ENCODE measurements at regions not wholly inside any gene's neighbourhood (a gene's known extent, or its start where the extent isn't known, plus 50 kb on each side); places are given as distances from the start of the nearest gene placed in this dataset.

DNA sequence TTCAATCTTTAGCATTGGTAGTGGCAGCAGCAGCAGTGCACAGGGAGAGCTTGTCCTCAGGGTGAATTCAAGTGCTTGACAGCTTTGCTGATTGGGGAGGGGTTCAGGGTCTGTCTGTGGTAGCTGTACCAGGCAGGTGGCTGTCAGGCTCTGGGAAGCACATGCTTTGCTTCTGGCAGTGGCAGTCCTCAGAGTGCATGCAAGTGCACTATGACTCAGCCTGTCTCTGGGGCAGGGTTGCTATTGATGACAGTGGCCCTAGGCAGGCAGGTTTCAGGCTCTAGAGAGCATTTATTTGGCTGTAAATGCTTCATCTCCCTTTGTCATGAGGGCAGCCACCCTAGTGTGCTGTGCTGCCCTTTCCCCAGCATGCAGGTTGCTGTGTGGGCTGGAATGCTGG, 251.9 kb upstream of the LRRC7 start:
- DNase-seq (ENCODE audit: low read depth in 2 of 2) = no peak

DNA sequence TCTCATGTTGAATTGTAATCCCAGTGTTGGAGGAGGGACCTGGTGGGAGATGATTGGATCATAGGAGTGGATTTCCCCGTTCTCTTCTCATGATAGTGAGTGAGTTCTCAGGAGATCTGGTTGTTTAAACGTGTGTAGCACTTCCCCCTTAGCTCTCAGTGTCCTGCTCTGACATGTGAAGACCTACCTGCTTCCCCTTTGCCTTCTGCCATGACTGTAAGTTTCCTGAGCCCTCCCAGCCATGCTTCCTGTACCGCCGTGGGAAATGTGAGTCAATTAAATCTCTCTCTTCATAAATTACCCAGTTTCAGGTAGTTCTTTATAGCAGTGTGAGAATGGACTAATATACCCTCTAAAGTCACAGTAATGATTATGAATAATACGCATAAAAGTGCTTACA, 248.4 kb upstream of the LRRC7 start:
- DNase-seq (ENCODE audit: low read depth in 2 of 2) = no peak

- no peak for DNase-seq (ENCODE audit: low read depth in 2 of 2)
Measured at GRCh38 chr1:69320757-69321211, 246.9 kb upstream of the LRRC7 start.

- DNase-seq (ENCODE audit: low read depth in 2 of 2) = no peak
Measured at GRCh38 chr1:69321311-69321710, 246.4 kb upstream of the LRRC7 start.

DNA sequence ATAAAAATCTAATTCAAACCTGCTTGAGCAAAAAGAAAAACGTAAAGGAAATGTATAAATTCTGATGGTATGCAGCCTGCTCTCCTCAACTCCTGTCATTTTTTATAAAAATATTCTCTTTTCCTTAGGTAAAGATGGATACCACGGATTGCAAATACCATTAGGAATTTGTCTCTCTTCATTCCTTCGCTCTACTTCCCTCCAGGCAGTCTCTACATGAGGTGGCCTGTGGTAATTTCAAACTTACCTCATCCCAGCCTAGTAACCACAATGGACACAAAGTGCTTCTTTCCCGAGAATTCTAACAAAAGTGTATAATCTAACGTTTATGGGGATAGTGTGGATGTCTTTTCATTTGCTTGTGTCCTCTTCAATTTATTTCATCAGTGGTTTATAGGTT, 239.5 kb upstream of the LRRC7 start:
- no peak for DNase-seq (ENCODE audit: low read depth in 2 of 2)

- no peak for DNase-seq (ENCODE audit: low read depth in 2 of 2)
Measured at GRCh38 chr1:69363236-69363635, 204.5 kb upstream of the LRRC7 start.

DNA sequence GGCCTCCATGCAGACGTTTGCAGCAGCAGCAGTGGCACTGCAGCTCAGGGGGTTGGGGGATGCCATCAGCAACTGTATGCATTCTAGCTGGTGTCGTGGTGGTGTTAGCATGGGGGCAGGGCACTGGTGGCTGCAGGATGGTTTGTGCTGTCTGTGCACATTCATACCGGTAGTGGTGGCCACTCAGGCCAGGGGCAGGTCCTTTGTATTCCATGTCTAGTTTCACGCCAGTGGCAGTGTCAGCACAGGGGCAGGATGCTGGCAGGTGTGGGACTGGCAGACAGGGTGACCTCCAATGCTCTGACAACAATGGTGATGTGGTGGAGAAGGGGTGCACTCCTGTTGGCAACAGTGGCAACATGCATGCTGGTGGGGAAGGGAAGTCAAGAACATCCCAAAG, 194.2 kb upstream of the LRRC7 start:
- DNase-seq (ENCODE audit: low read depth in 2 of 2) = no peak

DNA sequence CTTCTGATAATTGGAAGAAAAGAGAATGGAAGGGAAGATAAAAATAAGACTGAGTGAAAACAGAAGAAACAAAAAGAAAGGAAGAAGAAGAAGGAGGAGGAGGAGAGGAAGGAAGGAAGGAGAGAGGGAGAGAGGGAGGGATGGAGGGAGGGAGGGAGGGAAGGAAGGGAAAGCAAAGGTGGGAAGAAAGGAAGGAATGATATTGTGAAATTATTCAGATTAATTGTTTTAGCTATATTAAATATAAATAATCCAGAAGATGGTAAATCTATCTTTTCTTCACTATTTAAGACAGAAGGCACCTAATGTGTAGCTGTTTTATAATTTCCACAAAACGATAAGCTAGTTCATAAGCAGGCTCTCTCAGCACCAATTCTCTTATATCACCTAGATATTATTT, 191.3 kb upstream of the LRRC7 start:
- DNase-seq (ENCODE audit: low read depth in 2 of 2) = no peak

GRCh38 chr1:69377507-69377906, 190.2 kb upstream of the LRRC7 start:
- DNase-seq (ENCODE audit: low read depth in 2 of 2) = no peak

- DNase-seq (ENCODE audit: low read depth in 2 of 2) = no peak
Measured at GRCh38 chr1:69388044-69388443, 179.7 kb upstream of the LRRC7 start.

DNA sequence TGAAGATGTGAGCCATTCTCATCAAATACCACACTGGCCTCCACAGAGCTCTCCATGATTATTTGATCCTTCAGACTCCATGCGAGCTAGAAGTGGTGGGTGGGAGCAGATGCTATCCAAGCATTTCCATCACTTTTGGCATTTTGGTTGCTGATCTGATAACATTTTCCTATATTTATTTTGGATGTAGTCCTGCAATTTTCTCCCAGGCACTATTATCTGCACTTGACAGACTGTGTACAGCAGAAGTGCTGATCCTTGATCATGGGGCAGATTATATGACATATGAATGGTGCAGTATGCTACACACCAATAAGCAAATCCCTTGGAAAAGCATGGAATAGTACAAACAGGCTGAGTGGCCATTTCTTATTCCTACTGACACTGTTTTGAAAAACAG, 167.6 kb upstream of the LRRC7 start:
- no peak for DNase-seq (ENCODE audit: low read depth in 2 of 2)

- no peak for DNase-seq (ENCODE audit: low read depth in 2 of 2)
Measured at GRCh38 chr1:69401879-69402278, 165.8 kb upstream of the LRRC7 start.

DNA sequence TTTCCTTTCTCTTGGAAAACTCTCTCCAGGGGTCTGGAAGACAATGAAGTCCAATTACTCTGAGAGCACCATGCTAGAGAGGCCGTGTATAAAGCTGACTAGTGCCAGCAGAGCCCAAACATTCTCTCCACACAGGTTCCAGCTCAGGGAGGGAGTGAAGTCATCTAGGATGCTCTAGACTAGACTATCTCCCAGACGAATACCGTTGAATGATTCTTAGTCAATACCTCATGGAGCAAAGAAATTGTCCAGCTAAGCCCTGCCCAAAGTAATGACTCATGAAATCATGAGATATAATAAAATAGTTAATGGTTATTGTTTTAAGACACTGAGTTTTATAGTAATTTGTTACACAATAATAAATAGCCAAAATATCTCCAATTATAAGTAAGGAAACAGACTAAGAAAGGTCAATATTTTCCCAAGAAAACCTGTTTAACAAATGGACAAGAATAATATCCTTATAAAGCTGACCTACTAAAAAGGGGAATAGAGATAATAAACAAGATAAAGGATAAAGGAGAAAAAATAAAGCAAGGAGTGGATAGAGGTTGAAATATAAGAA, 163.9 kb upstream of the LRRC7 start:
- no peak for DNase-seq (ENCODE audit: low read depth in 2 of 2)

GRCh38 chr1:69404486-69404885, 163.2 kb upstream of the LRRC7 start:
- no peak for DNase-seq (ENCODE audit: low read depth in 2 of 2)

GRCh38 chr1:69406244-69406643, 161.5 kb upstream of the LRRC7 start:
- no peak for DNase-seq (ENCODE audit: low read depth in 2 of 2)

- no peak for DNase-seq (ENCODE audit: low read depth in 2 of 2)
Measured at GRCh38 chr1:69409731-69410456, 157.8 kb upstream of the LRRC7 start.

DNA sequence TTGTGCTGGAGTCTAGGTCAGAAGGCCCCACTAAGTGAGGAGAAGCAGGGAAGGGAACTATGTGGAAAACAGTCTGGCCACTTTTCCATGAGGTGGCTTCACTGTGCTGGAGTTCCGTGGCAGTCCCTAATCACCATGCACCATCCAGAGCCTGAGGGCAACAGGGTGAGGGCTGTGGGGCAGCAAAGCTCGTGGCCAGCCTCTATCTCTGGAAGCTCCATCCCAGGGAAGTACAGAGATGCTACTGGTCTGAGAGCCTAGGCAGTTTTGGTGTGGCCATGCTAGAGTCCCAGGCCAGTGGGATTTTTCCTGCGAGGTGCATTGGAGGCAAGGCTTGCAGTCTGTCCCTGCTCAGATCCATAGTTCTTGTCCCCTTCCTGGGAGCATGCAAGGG, 157.3 kb upstream of the LRRC7 start:
- DNase-seq (ENCODE audit: low read depth in 2 of 2) = no peak

- no peak for DNase-seq (ENCODE audit: low read depth in 2 of 2)
Measured at GRCh38 chr1:69410893-69411292, 156.8 kb upstream of the LRRC7 start.

DNA sequence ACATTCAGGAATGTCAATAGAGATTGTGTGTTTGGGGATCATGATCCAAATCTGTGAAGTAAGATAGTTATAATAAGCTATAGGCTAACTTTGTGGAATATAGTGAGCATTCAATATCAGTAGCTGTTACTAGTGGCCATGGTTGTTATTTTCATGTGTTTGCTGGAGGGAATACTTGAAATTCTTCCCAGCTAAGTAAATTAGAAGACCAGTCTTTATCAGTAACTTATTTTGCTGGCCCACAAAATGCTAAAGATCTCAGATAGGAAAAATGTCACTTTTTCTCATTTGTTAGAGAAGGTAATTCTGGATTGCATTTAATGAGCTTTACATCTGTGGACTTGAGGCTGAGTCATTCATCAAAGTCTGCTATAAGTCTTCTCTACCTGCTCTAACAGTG, 156.1 kb upstream of the LRRC7 start:
- DNase-seq (ENCODE audit: low read depth in 2 of 2) = no peak

DNA sequence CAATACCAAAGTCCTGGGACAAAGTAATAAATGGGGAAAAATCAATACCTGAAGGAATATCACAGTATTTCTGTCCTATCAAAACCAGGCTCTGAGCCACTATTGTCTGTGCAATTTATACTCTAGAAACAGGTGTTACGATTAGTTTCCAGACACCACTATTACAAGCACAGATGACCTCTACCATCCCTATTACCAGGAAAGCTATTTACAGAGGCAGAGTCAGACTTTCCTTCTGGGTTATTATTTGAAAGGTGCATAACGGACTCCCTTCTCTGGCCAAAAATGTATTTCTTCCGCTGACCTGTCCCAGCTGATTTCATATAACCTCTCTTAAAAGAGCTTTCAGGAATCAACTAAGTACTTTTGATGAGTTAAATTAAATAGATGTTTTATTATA, 154.6 kb upstream of the LRRC7 start:
- no peak for DNase-seq (ENCODE audit: low read depth in 2 of 2)

DNA sequence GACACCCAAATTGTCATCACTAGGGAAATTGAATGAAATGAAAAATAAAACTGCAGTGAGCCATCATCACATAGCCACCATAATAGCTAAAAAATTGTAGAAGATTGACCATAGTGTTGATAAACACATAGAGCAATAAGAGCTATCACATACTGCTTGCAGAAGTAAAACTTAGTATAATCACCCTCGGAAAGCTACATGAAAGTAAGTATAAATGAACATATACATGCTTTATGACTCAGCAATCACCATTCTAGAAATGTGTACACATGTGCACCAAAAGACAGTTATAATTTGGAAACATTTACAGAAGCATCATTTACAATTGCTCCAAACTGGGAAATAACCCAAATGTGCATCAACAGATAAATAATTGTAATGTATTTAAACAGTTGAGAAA, 153.1 kb upstream of the LRRC7 start:
- DNase-seq (ENCODE audit: low read depth in 2 of 2) = no peak

- no peak for DNase-seq (ENCODE audit: low read depth in 2 of 2)
Measured at GRCh38 chr1:69421286-69421685, 146.4 kb upstream of the LRRC7 start.

- no peak for DNase-seq (ENCODE audit: low read depth in 2 of 2)
Measured at GRCh38 chr1:69425871-69426270, 141.9 kb upstream of the LRRC7 start.

DNA sequence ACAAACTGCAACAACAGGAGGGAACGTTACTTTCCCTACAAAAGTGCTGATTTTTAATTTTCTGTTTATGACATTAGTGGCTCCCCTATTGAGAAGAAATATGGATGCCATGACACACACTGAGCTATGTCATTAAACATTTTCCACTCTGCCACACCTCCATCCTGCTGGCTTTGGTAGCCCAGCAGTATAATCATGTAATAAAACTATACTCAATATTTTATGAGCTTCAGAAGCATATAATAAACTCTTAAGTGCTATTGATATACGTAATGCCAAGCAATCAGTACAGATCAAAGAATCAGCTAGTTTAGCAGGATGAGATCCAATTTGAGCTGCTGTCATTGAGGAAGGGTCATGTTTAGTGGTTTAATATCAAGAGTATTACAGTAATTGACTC, 141.3 kb upstream of the LRRC7 start:
- no peak for DNase-seq (ENCODE audit: low read depth in 2 of 2)
